ENCODE measurements at regions not wholly inside any gene's neighbourhood (a gene's known extent, or its start where the extent isn't known, plus 50 kb on each side); places are given as distances from the start of the nearest gene placed in this dataset.

GRCh38 chr5:89712134-89712700 is 697.3 kb downstream of the CETN3 start:
- Histone ChIP-seq H3K27ac (ENCODE audit: low read depth, low read length) (no peak overlapping the region), H3K9ac (ENCODE audit: low read length) (no peak overlapping the region), H3K4me1 (ENCODE audit: insufficient read depth, low read length) (no peaks in the 10 kb centered on the region), H3K27me3 (ENCODE audit: control insufficient read depth in 1 of 2, insufficient read depth in 2 of 2, low read length in 2 of 2) (no peaks in the 10 kb centered on the region), H3K36me3 (ENCODE audit: insufficient read depth, low read length) (no peaks in the 10 kb centered on the region), H3K9me3 (ENCODE audit: low read length) (no peaks in the 10 kb centered on the region), H3K4me3 (ENCODE audit: low read depth in 1 of 2, low read length in 2 of 2) (no peak overlapping the region)

GRCh38 chr5:89711526-89711925 is 698.0 kb downstream of the CETN3 start:
- Histone ChIP-seq H3K9me3 (ENCODE audit: low read length) (no peaks in the 10 kb centered on the region), H3K4me3 (ENCODE audit: low read depth in 1 of 2, low read length in 2 of 2) (no peak overlapping the region), H3K27ac (ENCODE audit: low read depth, low read length) (no peak overlapping the region), H3K9ac (ENCODE audit: low read length) (no peak overlapping the region), H3K4me1 (ENCODE audit: insufficient read depth, low read length) (no peaks in the 10 kb centered on the region), H3K27me3 (ENCODE audit: control insufficient read depth in 1 of 2, insufficient read depth in 2 of 2, low read length in 2 of 2) (no peaks in the 10 kb centered on the region), H3K36me3 (ENCODE audit: insufficient read depth, low read length) (no peaks in the 10 kb centered on the region)

- no peak overlapping the region for H3K9ac ChIP-seq (ENCODE audit: low read length)
- no peaks in the 10 kb centered on the region for H3K27me3 ChIP-seq (ENCODE audit: control insufficient read depth in 1 of 2, insufficient read depth in 2 of 2, low read length in 2 of 2)
- H3K4me1 ChIP-seq (ENCODE audit: insufficient read depth, low read length), result no peaks in the 10 kb centered on the region
- H3K9me3 ChIP-seq (ENCODE audit: low read length), result no peaks in the 10 kb centered on the region
- no peak overlapping the region for H3K4me3 ChIP-seq (ENCODE audit: low read depth in 1 of 2, low read length in 2 of 2)
- H3K36me3 ChIP-seq (ENCODE audit: insufficient read depth, low read length), result no peaks in the 10 kb centered on the region
- H3K27ac ChIP-seq (ENCODE audit: low read depth, low read length), result no peak overlapping the region
These were observed 699.5 kb downstream of the CETN3 start for GRCh38 chr5:89710006-89710405.

- Histone ChIP-seq H3K9me3 (ENCODE audit: low read length) (no peaks in the 10 kb centered on the region), H3K36me3 (ENCODE audit: insufficient read depth, low read length) (no peaks in the 10 kb centered on the region), H3K4me3 (ENCODE audit: low read depth in 1 of 2, low read length in 2 of 2) (no peak overlapping the region), H3K9ac (ENCODE audit: low read length) (no peak overlapping the region), H3K4me1 (ENCODE audit: insufficient read depth, low read length) (no peaks in the 10 kb centered on the region), H3K27me3 (ENCODE audit: control insufficient read depth in 1 of 2, insufficient read depth in 2 of 2, low read length in 2 of 2) (no peaks in the 10 kb centered on the region), H3K27ac (ENCODE audit: low read depth, low read length) (no peak overlapping the region)
These were observed 701.7 kb downstream of the CETN3 start for GRCh38 chr5:89707891-89708290.

GRCh38 chr5:89706731-89707130 is 702.8 kb downstream of the CETN3 start:
- no peak overlapping the region for H3K27ac ChIP-seq (ENCODE audit: low read depth, low read length)
- no peaks in the 10 kb centered on the region for H3K27me3 ChIP-seq (ENCODE audit: control insufficient read depth in 1 of 2, insufficient read depth in 2 of 2, low read length in 2 of 2)
- no peak overlapping the region for H3K9ac ChIP-seq (ENCODE audit: low read length)
- H3K36me3 ChIP-seq (ENCODE audit: insufficient read depth, low read length), result no peaks in the 10 kb centered on the region
- H3K9me3 ChIP-seq (ENCODE audit: low read length), result no peaks in the 10 kb centered on the region
- H3K4me3 ChIP-seq (ENCODE audit: low read depth in 1 of 2, low read length in 2 of 2), result no peak overlapping the region
- no peaks in the 10 kb centered on the region for H3K4me1 ChIP-seq (ENCODE audit: insufficient read depth, low read length)

DNA sequence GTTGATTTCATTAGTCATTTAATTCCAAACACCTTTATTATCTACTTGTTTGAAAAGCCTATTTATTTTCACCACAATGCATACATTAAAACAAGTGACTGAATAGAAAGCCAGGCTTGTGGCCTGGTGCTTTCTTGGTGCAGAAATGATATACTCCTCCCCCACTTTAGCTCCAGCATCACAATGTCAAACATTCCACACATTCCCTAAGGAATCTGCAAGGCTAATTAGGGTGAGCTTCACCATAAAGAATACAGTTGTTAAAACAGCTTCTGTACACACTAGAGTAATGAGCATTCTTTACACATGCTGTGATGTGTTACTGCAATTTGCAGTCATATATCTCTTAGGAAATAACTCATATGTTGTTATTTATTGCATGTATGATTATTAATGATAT is 705.7 kb downstream of the CETN3 start:
- H3K4me1 ChIP-seq (ENCODE audit: insufficient read depth, low read length), result no peaks in the 10 kb centered on the region
- H3K9me3 ChIP-seq (ENCODE audit: low read length), result no peaks in the 10 kb centered on the region
- no peaks in the 10 kb centered on the region for H3K36me3 ChIP-seq (ENCODE audit: insufficient read depth, low read length)
- H3K27ac ChIP-seq (ENCODE audit: low read depth, low read length), result no peak overlapping the region
- no peak overlapping the region for H3K4me3 ChIP-seq (ENCODE audit: low read depth in 1 of 2, low read length in 2 of 2)
- no peaks in the 10 kb centered on the region for H3K27me3 ChIP-seq (ENCODE audit: control insufficient read depth in 1 of 2, insufficient read depth in 2 of 2, low read length in 2 of 2)
- no peak overlapping the region for H3K9ac ChIP-seq (ENCODE audit: low read length)

DNA sequence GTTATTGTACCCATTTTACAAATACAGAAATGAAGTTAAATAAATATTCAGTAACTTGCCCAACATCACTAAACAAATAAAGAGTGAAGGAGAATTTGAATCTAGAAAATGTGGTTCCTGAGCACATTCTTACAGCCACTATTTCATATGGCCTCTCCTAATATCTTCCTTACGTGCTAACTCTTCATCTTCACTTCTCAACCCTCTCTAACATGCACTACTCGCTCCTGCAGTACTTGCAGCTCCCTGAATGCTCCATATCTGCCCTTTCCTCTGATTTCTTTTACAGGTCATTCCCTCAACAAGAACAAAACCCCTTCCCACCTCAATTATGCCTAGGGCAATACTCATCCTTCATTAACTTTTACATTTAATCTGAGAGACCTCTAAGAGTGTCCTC is 711.5 kb downstream of the CETN3 start:
- Histone ChIP-seq H3K9ac (ENCODE audit: low read length) (no peak overlapping the region), H3K27ac (ENCODE audit: low read depth, low read length) (no peak overlapping the region), H3K4me1 (ENCODE audit: insufficient read depth, low read length) (no peaks in the 10 kb centered on the region), H3K9me3 (ENCODE audit: low read length) (no peaks in the 10 kb centered on the region), H3K4me3 (ENCODE audit: low read depth in 1 of 2, low read length in 2 of 2) (no peak overlapping the region), H3K36me3 (ENCODE audit: insufficient read depth, low read length) (no peaks in the 10 kb centered on the region), H3K27me3 (ENCODE audit: control insufficient read depth in 1 of 2, insufficient read depth in 2 of 2, low read length in 2 of 2) (no peaks in the 10 kb centered on the region)

GRCh38 chr5:89697581-89697980 is 712.0 kb downstream of the CETN3 start:
- H3K9ac ChIP-seq (ENCODE audit: low read length), result no peak overlapping the region
- no peak overlapping the region for H3K27ac ChIP-seq (ENCODE audit: low read depth, low read length)
- H3K27me3 ChIP-seq (ENCODE audit: control insufficient read depth in 1 of 2, insufficient read depth in 2 of 2, low read length in 2 of 2), result no peaks in the 10 kb centered on the region
- no peaks in the 10 kb centered on the region for H3K36me3 ChIP-seq (ENCODE audit: insufficient read depth, low read length)
- no peak overlapping the region for H3K4me3 ChIP-seq (ENCODE audit: low read depth in 1 of 2, low read length in 2 of 2)
- no peaks in the 10 kb centered on the region for H3K4me1 ChIP-seq (ENCODE audit: insufficient read depth, low read length)
- no peaks in the 10 kb centered on the region for H3K9me3 ChIP-seq (ENCODE audit: low read length)

DNA sequence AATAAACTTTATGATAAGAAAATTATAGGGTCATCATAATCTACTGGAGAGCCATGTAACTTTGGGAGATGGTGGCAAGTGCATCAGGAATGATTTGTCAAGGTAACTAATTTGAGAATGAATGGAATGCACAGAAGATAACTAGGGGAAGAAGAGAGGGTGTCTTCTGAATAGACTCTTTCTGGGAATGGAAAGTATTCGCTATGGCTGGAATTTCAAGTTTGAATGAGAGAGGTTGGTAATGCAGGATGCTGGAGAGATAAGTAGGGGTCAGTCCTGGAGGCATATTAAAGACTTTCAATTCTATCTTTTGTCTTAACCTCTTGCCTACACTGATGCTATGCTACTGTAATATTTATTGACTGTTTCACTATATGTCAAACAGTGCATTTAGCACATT is 714.2 kb downstream of the CETN3 start:
- Histone ChIP-seq H3K9ac (ENCODE audit: low read length) (no peak overlapping the region), H3K4me3 (ENCODE audit: low read depth in 1 of 2, low read length in 2 of 2) (no peak overlapping the region), H3K27ac (ENCODE audit: low read depth, low read length) (no peak overlapping the region), H3K4me1 (ENCODE audit: insufficient read depth, low read length) (no peaks in the 10 kb centered on the region), H3K36me3 (ENCODE audit: insufficient read depth, low read length) (no peaks in the 10 kb centered on the region), H3K27me3 (ENCODE audit: control insufficient read depth in 1 of 2, insufficient read depth in 2 of 2, low read length in 2 of 2) (no peaks in the 10 kb centered on the region), H3K9me3 (ENCODE audit: low read length) (no peaks in the 10 kb centered on the region)

DNA sequence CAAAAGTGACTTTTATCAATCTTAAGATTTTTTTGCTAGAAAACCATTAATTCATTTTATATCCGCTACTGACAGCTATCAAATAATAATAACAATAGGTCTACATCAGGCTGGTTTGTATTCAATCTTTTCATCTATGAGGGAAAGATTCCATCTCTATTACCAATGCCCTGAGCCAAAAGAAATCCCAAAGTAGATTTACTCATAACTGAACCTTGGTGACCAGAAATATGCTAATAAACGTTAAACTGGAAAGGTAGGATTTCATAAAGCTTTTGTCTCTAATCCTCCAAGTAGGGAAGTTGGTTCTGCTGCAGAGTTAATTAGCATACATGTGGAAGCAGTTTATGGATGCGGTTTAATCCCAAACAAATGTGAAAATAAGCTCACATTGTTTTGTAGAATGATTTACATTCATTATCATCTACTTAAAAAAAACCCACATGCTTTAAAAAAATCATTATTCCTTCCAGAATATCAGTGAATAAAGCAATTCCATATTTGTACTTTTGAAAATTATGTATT is 715.5 kb downstream of the CETN3 start:
- Histone ChIP-seq H3K27me3 (ENCODE audit: control insufficient read depth in 1 of 2, insufficient read depth in 2 of 2, low read length in 2 of 2) (no peaks in the 10 kb centered on the region), H3K27ac (ENCODE audit: low read depth, low read length) (no peak overlapping the region), H3K4me3 (ENCODE audit: low read depth in 1 of 2, low read length in 2 of 2) (no peak overlapping the region), H3K9ac (ENCODE audit: low read length) (no peak overlapping the region), H3K4me1 (ENCODE audit: insufficient read depth, low read length) (no peaks in the 10 kb centered on the region), H3K36me3 (ENCODE audit: insufficient read depth, low read length) (no peaks in the 10 kb centered on the region), H3K9me3 (ENCODE audit: low read length) (no peaks in the 10 kb centered on the region)

DNA sequence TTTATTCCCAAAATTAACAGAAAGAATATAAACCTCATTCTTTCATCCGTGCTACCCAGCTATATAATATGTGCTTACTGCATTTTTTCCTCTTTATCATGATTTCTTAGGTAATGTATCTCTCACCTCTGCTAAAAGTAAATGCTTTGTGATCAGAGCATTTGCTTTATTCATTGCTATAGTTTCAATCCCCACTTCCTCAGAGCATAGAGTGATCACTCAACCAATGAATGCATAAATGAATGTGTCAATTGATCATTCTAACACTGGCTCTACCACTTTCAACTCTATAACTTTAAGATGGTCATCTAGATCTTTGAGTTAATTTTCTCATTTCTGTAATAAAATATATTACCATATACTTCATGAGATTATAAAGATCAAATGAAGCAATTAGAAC is 719.2 kb downstream of the CETN3 start:
- Histone ChIP-seq H3K36me3 (ENCODE audit: insufficient read depth, low read length) (no peaks in the 10 kb centered on the region), H3K9ac (ENCODE audit: low read length) (no peak overlapping the region), H3K4me3 (ENCODE audit: low read depth in 1 of 2, low read length in 2 of 2) (no peak overlapping the region), H3K27ac (ENCODE audit: low read depth, low read length) (no peak overlapping the region), H3K4me1 (ENCODE audit: insufficient read depth, low read length) (no peaks in the 10 kb centered on the region), H3K9me3 (ENCODE audit: low read length) (no peaks in the 10 kb centered on the region), H3K27me3 (ENCODE audit: control insufficient read depth in 1 of 2, insufficient read depth in 2 of 2, low read length in 2 of 2) (no peaks in the 10 kb centered on the region)

DNA sequence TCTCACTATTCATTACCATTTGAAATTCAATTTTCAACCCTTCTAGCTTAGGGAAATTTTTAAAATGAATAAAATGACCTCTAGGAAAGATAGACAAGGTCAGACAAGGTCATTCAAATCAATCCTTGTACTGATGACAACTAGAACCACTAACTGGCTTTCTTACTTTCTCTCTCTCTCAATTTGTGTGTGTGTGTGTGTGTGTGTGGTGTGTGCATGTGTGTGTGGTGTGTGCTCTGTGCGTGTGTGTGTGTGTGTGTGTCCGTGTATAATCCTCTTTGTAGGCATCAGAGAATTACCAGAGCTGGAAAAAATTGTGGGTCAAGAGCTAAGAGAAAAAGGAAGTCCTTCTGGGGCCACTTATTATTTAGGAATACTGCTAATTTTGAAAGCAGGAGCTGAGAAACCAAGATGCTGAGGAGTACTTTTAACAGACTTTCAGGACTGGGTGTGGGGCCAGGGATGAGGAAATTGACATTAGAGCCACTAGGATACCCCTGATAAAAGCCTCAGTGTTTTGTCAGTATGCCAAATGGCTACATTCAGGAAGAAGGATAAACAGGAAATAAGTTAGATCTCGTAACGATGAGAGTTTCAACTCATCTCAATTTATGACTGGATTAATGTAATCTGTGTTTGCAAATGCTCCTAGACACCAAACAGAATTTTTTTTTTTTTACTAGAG is 723.3 kb downstream of the CETN3 start:
- Histone ChIP-seq H3K4me3 (ENCODE audit: low read depth in 1 of 2, low read length in 2 of 2) (no peak overlapping the region), H3K27me3 (ENCODE audit: control insufficient read depth in 1 of 2, insufficient read depth in 2 of 2, low read length in 2 of 2) (no peaks in the 10 kb centered on the region), H3K9ac (ENCODE audit: low read length) (no peak overlapping the region), H3K9me3 (ENCODE audit: low read length) (no peaks in the 10 kb centered on the region), H3K4me1 (ENCODE audit: insufficient read depth, low read length) (no peaks in the 10 kb centered on the region), H3K36me3 (ENCODE audit: insufficient read depth, low read length) (no peaks in the 10 kb centered on the region), H3K27ac (ENCODE audit: low read depth, low read length) (no peak overlapping the region)

Measured in muscle layer of colon (tissue), 2 donors.